GM15510 (cell line): ENCODE measurements at regions not wholly inside any gene's neighbourhood (a gene's known extent, or its start where the extent isn't known, plus 50 kb on each side); places are given as distances from the start of the nearest gene placed in this dataset.

Experiments
- POLR2A ChIP-seq: IDR thresholded peaks from 3 replicates; pipeline ENCODE4 v1.6.1; 2011; ENCODE audit warnings: borderline replicate concordance; ENCODE audit not compliant: insufficient read length; ENCODE audit errors: extremely low read depth

DNA sequence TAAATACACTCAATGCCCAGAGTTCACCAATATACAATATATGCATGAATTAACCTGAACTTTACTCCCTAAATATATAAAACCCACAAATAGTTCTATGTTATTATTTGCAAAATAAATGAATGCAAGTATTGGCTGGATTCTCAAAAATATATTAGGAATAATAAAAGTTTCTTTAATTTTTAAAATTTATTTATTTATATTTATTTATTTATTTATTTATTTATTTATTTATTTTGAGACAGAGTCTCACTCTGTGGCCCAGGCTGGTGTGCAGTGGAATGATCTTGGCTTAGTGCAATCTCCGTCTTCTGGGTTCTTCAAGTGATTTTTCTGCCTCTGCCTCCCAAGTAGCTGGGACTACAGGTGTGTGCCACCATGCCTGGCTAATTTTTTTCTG lies 88.7 kb upstream of the TMEFF2 start:
- no peak for TF ChIP-seq POLR2A

GRCh38 chr2:192278701-192279100 lies 84.0 kb upstream of the TMEFF2 start:
- TF ChIP-seq POLR2A, result no peak

GRCh38 chr2:192277494-192278109 lies 82.9 kb upstream of the TMEFF2 start:
- TF ChIP-seq POLR2A, result no peak

DNA sequence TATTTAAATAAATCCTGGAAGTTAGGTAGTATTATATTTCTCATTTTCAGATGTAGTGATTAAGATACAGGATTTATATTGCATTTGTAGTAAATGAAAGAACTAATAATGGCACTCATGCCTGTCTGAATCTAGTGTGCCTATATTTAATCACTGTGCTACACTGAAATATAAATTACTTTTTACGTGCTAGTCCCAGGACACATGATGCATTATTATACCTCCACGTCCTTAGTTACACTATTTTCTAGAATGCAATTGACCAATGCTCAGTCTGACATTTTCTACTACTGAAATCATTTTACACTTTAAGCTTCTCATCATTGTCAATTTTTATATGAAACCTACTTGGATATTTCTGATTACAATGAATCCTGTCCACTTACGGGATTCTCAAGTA lies 80.9 kb upstream of the TMEFF2 start:
- no peak for TF ChIP-seq POLR2A

GRCh38 chr2:192267484-192267883 lies 72.8 kb upstream of the TMEFF2 start:
- no peak for TF ChIP-seq POLR2A

- TF ChIP-seq POLR2A, result no peak
These were observed 71.0 kb upstream of the TMEFF2 start for GRCh38 chr2:192265751-192266150.

DNA sequence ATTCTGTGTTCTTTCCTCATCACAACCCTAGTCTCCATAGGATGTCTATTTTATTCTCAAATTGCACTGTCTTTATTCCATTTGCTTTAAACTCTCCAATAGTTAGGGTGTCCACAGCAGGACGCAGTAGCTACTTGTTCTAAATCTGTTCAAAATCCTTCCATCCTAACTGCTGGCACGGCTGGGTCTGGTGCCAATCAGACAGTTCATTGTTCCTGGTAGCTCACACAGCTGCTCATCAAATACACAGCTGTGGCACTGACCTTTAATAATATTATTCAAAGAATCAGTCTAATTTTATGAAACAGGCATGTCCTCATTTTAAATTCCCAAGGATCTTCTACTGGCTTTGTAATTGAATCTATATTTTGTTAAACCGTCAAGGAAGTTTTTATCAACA lies 59.7 kb upstream of the TMEFF2 start:
- TF ChIP-seq POLR2A, result no peak

DNA sequence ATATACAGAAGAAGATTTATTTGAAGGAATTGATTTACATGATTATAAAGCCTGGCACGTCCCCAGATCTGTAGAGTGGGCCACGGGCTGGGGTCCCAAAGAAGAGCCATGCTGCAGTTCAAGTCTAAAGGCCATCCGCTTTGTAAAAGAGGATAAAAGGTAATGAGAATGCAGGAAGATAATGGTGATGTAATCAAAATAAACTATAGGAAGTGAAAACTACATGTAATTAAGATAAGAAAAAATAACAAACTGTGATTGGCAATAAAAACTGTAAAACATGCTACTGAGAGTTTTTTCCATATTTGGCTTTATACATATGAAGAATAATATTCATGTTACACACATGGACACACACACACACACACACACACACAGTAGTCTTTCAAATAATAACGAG lies 59.0 kb upstream of the TMEFF2 start:
- TF ChIP-seq POLR2A, result no peak

GRCh38 chr2:192250961-192251360 lies 56.2 kb upstream of the TMEFF2 start:
- no peak for TF ChIP-seq POLR2A

DNA sequence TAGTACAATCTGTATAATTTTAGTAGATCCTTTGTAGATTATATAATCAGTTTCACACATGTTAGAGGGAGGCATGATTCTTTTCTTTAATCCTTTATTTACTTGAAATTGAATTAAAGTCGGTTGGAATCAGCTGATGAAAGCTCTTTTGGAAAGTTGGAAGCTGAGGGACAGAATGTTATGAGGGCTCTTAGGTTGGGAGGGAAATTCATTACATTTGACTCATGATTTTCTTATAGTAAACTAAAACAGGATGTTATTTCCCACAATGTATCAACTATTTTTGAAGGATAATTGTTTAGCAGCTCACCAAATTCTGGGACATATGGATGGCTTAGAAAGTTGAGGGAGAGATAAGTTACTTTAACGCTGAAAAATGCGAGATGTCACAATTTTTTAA lies 52.7 kb upstream of the TMEFF2 start:
- TF ChIP-seq POLR2A, result no peak

DNA sequence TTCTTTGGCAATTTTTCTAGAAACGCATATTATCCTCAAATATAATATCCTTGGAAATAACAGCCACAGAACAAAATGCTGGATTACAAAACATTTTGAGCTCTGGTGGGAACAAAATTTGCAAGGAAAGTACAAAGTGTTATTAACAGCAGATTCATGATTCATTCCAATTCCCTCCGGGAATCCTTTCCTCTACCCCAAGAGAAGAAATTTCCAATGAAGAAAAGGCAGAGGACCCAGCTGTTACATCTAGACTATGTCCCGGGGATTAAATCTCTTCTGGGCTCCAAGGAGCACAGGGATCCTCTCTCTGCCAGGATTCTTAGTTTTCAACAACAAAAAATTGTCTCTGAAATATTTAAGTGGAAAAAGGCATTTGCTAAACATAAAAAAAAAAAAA lies 51.6 kb upstream of the TMEFF2 start:
- TF ChIP-seq POLR2A, result no peak

DNA sequence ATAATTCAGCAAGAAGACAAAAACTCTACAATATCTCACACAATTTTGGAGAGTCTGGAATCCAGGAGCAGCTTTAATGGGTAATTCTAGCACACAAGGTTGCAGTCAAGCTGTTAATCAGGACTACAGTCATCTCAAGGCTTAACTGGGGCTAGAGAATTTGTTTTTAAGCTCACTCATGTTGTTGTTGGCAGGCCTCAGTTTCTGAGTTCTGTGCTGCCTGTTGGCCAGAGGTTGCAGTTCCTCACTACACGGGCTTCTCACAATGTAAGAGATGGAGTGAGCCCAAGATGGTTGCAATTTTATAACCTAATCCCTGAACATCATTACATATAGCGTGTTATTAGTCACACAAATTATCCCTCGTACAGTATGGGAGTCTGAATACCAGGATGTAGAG lies 50.6 kb upstream of the TMEFF2 start:
- no peak for TF ChIP-seq POLR2A
